Trophoblast cell (in vitro differentiated cells and primary cell): ENCODE measurements at regions not wholly inside any gene's neighbourhood (a gene's known extent, or its start where the extent isn't known, plus 50 kb on each side); places are given as distances from the start of the nearest gene placed in this dataset.

ENCODE experiments used
- DNase-seq, 2 donors: peaks; one replicate each; pipeline ENCODE4 v3.0.0-alpha.2; 2016
- H2AFZ ChIP-seq: 2 replicates; pipeline ENCODE4 v1.6.1; 2013; ENCODE audit warnings: low read length, moderate library complexity, mild to moderate bottlenecking; ENCODE audit not compliant: insufficient read depth, poor library complexity
- H2AK5ac ChIP-seq: 2 replicates; pipeline ENCODE4 v1.6.1; 2013; ENCODE audit warnings: mild to moderate bottlenecking, low read length
- H2BK120ac ChIP-seq: 2 replicates; pipeline ENCODE4 v1.6.1; 2013; ENCODE audit warnings: low read length, mild to moderate bottlenecking, moderate library complexity; ENCODE audit not compliant: insufficient read depth, poor library complexity
- H2BK12ac ChIP-seq: 2 replicates; pipeline ENCODE4 v1.6.1; 2013; ENCODE audit warnings: mild to moderate bottlenecking, low read length, moderate library complexity
- H2BK5ac ChIP-seq: 2 replicates; pipeline ENCODE4 v1.6.1; 2013; ENCODE audit warnings: low read length, low read depth, moderate library complexity, mild to moderate bottlenecking; ENCODE audit not compliant: poor library complexity
- H3K14ac ChIP-seq: 2 replicates; pipeline ENCODE4 v1.6.1; 2013; ENCODE audit warnings: mild to moderate bottlenecking, low read length
- H3K18ac ChIP-seq: 2 replicates; pipeline ENCODE4 v1.6.1; 2013; ENCODE audit warnings: mild to moderate bottlenecking, low read length
- H3K23ac ChIP-seq: 2 replicates; pipeline ENCODE4 v1.6.1; 2013; ENCODE audit warnings: low read length
- H3K27ac ChIP-seq: 2 replicates; pipeline ENCODE4 v1.5.1; 2013; ENCODE audit warnings: low read depth, mild to moderate bottlenecking, inconsistent platforms, low read length, moderate library complexity
- H3K27me3 ChIP-seq: 2 replicates; pipeline ENCODE4 v1.6.1; 2013; ENCODE audit warnings: inconsistent platforms, mild to moderate bottlenecking, low read length, moderate library complexity; ENCODE audit not compliant: insufficient read depth
- H3K36me3 ChIP-seq, 2 experiments: 1 replicate in 1 of 2; 2 replicates in 1 of 2; pipeline ENCODE4 v1.6.1; 2013; ENCODE audit warnings: low read length in 2 of 2, mild to moderate bottlenecking in 2 of 2, moderate library complexity in 1 of 2; ENCODE audit not compliant: insufficient read depth in 2 of 2, control insufficient read depth in 1 of 2
- H3K4ac ChIP-seq: 2 replicates; pipeline ENCODE4 v1.6.1; 2013; ENCODE audit warnings: low read depth, mild to moderate bottlenecking, low read length, moderate library complexity
- H3K4me1 ChIP-seq, 2 experiments: 1 replicate in 1 of 2; 2 replicates in 1 of 2; pipeline ENCODE4 v1.6.1; 2013; ENCODE audit warnings: low read length in 2 of 2, mild to moderate bottlenecking in 2 of 2, moderate library complexity in 1 of 2; ENCODE audit not compliant: insufficient read depth in 2 of 2, control insufficient read depth in 1 of 2
- H3K4me2 ChIP-seq: 2 replicates; pipeline ENCODE4 v1.6.1; 2013; ENCODE audit warnings: inconsistent platforms, mild to moderate bottlenecking, low read length, moderate library complexity
- H3K4me3 ChIP-seq: 2 replicates; pipeline ENCODE4 v1.5.1; 2013; ENCODE audit warnings: mild to moderate bottlenecking, low read depth, low read length, inconsistent platforms
- H3K79me1 ChIP-seq: one replicate; pipeline ENCODE4 v1.6.1; 2013; ENCODE audit warnings: low read length
- H3K79me2 ChIP-seq: 2 replicates; pipeline ENCODE4 v1.6.1; 2013; ENCODE audit warnings: low read length, mild to moderate bottlenecking; ENCODE audit not compliant: control insufficient read depth, insufficient read depth, poor library complexity
- H3K9ac ChIP-seq: 2 replicates; pipeline ENCODE4 v1.6.1; 2013; ENCODE audit warnings: mild to moderate bottlenecking, low read length
- H3K9me3 ChIP-seq: 2 replicates; pipeline ENCODE4 v1.6.1; 2013; ENCODE audit warnings: low read depth, mild to moderate bottlenecking, control low read depth, inconsistent platforms, low read length; ENCODE audit not compliant: insufficient read depth
- H4K12ac ChIP-seq: 2 replicates; pipeline ENCODE4 v1.6.1; 2013; ENCODE audit warnings: low read depth, mild to moderate bottlenecking, low read length, moderate library complexity
- H4K8ac ChIP-seq: 2 replicates; pipeline ENCODE4 v1.6.1; 2013; ENCODE audit warnings: low read depth, mild to moderate bottlenecking, low read length, moderate library complexity
- H4K91ac ChIP-seq: one replicate; pipeline ENCODE4 v1.6.1; 2013; ENCODE audit warnings: low read depth, mild to moderate bottlenecking, low read length, moderate library complexity
- WGBS: extraction: QIAGEN DNeasy Blood & Tissue Kit; methylation state at CpG from one replicate; pipeline ENCODE4 v1.1.7; 2013; ENCODE audit warnings: missing lambda C conversion rate; ENCODE audit not compliant: insufficient read length, insufficient coverage; ENCODE audit errors: extremely low coverage; 5-methylcytosine and 5-hydroxymethylcytosine counted together

GRCh38 chr22:49677495-49677889 lies 150.2 kb downstream of the BRD1 start:
- Histone ChIP-seq H3K4ac (no peak overlapping the region), H3K18ac (no peak overlapping the region), H3K27me3 (peaks cover 4% of the 10 kb centered on the region), H2BK120ac (no peak overlapping the region), H3K79me2 (no peaks in the 10 kb centered on the region), H3K23ac (no peak overlapping the region), H3K27ac (no peak overlapping the region), H3K4me2 (no peak overlapping the region), H3K9me3 (peaks cover 2% of the 10 kb centered on the region), H3K9ac (no peak overlapping the region), H4K12ac (no peak overlapping the region), H2BK12ac (no peak overlapping the region), H2AK5ac (no peak overlapping the region), H3K14ac (no peak overlapping the region), H3K4me1 (no peaks in the 10 kb centered on the region), H4K91ac (no peak overlapping the region), H3K4me3 (no peak overlapping the region), H2BK5ac (no peak overlapping the region), H4K8ac (no peak overlapping the region), H2AFZ (no peak overlapping the region), H3K36me3 (no peaks in the 10 kb centered on the region), H3K79me1 (no peaks in the 10 kb centered on the region)
- no CpG with 5 or more reads among the region's 18 CpGs for WGBS
- DNase-seq, result no peak

- H4K91ac ChIP-seq, result no peak overlapping the region
- H3K27me3 ChIP-seq, result peaks cover 5% of the 10 kb centered on the region
- WGBS, result no CpG with 5 or more reads among the region's 9 CpGs
- no peaks in the 10 kb centered on the region for H3K4me1 ChIP-seq
- H3K14ac ChIP-seq, result no peak overlapping the region
- no peaks in the 10 kb centered on the region for H3K79me2 ChIP-seq
- H2BK5ac ChIP-seq, result no peak overlapping the region
- H3K9ac ChIP-seq, result no peak overlapping the region
- no peak overlapping the region for H4K8ac ChIP-seq
- no peak overlapping the region for H3K18ac ChIP-seq
- H2BK12ac ChIP-seq, result no peak overlapping the region
- DNase-seq, result no peak
- H3K4me2 ChIP-seq, result no peak overlapping the region
- H3K23ac ChIP-seq, result no peak overlapping the region
- H3K36me3 ChIP-seq, result no peaks in the 10 kb centered on the region
- no peak overlapping the region for H2BK120ac ChIP-seq
- H2AFZ ChIP-seq, result no peak overlapping the region
- H3K9me3 ChIP-seq, result peaks cover 2% of the 10 kb centered on the region
- no peak overlapping the region for H2AK5ac ChIP-seq
- H3K4ac ChIP-seq, result no peak overlapping the region
- no peak overlapping the region for H3K27ac ChIP-seq
- H3K4me3 ChIP-seq, result no peak overlapping the region
- H3K79me1 ChIP-seq, result no peaks in the 10 kb centered on the region
- no peak overlapping the region for H4K12ac ChIP-seq
Measured at GRCh38 chr22:49676783-49677494, 150.7 kb downstream of the BRD1 start.

GRCh38 chr22:49676230-49676629 lies 151.4 kb downstream of the BRD1 start:
- WGBS, result no CpG with 5 or more reads among the region's 5 CpGs
- H3K4me1 ChIP-seq, result no peaks in the 10 kb centered on the region
- H3K4me3 ChIP-seq, result no peak overlapping the region
- H2BK120ac ChIP-seq, result no peak overlapping the region
- H2BK12ac ChIP-seq, result no peak overlapping the region
- H3K4me2 ChIP-seq, result no peak overlapping the region
- H3K4ac ChIP-seq, result no peak overlapping the region
- DNase-seq, result no peak
- H2BK5ac ChIP-seq, result no peak overlapping the region
- no peak overlapping the region for H2AFZ ChIP-seq
- no peak overlapping the region for H3K18ac ChIP-seq
- H3K79me1 ChIP-seq, result no peaks in the 10 kb centered on the region
- H4K8ac ChIP-seq, result no peak overlapping the region
- H2AK5ac ChIP-seq, result no peak overlapping the region
- no peak overlapping the region for H4K91ac ChIP-seq
- no peaks in the 10 kb centered on the region for H3K79me2 ChIP-seq
- H3K36me3 ChIP-seq, result no peaks in the 10 kb centered on the region
- no peak overlapping the region for H3K14ac ChIP-seq
- no peak overlapping the region for H3K23ac ChIP-seq
- H3K9me3 ChIP-seq, result peaks cover 2% of the 10 kb centered on the region
- no peak overlapping the region for H3K27ac ChIP-seq
- no peak overlapping the region for H4K12ac ChIP-seq
- peaks cover 12% of the 10 kb centered on the region for H3K27me3 ChIP-seq
- H3K9ac ChIP-seq, result no peak overlapping the region

GRCh38 chr22:49674479-49675050 lies 153.1 kb downstream of the BRD1 start:
- Histone ChIP-seq H3K18ac (no peak overlapping the region), H4K12ac (no peak overlapping the region), H3K4me2 (no peak overlapping the region), H3K23ac (no peak overlapping the region), H3K14ac (no peak overlapping the region), H2BK12ac (no peak overlapping the region), H2AFZ (no peak overlapping the region), H3K36me3 (no peaks in the 10 kb centered on the region), H3K4ac (no peak overlapping the region), H3K27ac (no peak overlapping the region), H3K9me3 (peaks cover 2% of the 10 kb centered on the region), H3K79me2 (no peaks in the 10 kb centered on the region), H4K91ac (no peak overlapping the region), H4K8ac (no peak overlapping the region), H3K4me1 (peaks cover 4 to 6% of the 10 kb centered on the region in 2 experiments), H2BK120ac (no peak overlapping the region), H3K79me1 (no peaks in the 10 kb centered on the region), H2BK5ac (no peak overlapping the region), H2AK5ac (no peak overlapping the region), H3K9ac (no peak overlapping the region), H3K4me3 (no peak overlapping the region), H3K27me3 (peaks cover 28% of the 10 kb centered on the region)
- WGBS, result no CpG with 5 or more reads among the region's 12 CpGs
- DNase-seq, result no peak
